ENCODE measurements at regions not wholly inside any gene's neighbourhood (a gene's known extent, or its start where the extent isn't known, plus 50 kb on each side); places are given as distances from the start of the nearest gene placed in this dataset.
A peak's percentile ranks its signal among the peaks of the same experiment; 100 is the strongest.

DNA sequence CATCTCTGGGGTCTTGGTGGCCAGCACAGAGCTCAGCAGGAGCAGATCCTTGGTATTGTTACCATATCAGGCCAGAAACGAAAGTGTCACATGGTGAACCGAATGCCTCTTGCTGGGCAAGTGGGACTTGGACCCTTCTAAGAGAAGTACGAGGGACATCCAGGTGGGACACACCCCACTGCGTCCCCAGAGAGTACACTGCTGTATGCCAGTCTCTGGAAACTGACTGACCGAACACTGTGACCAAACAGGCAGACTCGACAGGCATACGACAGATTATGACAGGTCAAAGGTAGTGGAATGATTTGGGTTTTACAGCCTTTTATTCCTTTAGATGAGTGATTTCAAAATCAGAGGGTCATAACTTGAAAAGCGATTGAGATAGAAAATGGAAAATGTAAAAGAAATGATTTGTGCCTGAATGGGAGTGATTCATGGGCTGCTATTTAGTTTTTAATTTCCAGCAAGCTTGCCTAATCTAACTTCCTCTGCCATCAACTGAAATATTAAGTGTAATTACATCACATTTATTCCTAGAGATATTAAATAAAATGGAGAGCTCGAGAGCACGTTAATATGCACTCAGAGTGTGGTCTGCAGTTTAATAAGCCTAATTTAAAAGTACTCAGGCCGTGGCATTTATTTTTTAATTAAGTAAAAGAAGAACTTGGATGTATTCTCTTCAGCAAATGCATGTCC is 63.4 kb upstream of the CTXND1 start:
- Histone ChIP-seq H3K36me3 (ENCODE audit: insufficient read depth, low read length) (no peaks in the 10 kb centered on the region), H3K4me3 (ENCODE audit: insufficient read depth, low read depth, low read length) (no peak overlapping the region), H3K27me3 (ENCODE audit: insufficient read depth, low read length) (no peaks in the 10 kb centered on the region), H3K79me2 (ENCODE audit: insufficient read depth, low read length) (no peaks in the 10 kb centered on the region), H2AFZ (ENCODE audit: low read depth, low read length) (no peak overlapping the region), H3K9me3 (ENCODE audit: insufficient read depth, low read depth, low read length) (no peaks in the 10 kb centered on the region), H3K27ac (ENCODE audit: low read depth, low read length) (no peak overlapping the region), H3K9ac (ENCODE audit: low read length) (no peak overlapping the region), H3K4me1 (ENCODE audit: insufficient read depth, low read length) (no peaks in the 10 kb centered on the region), H3K4me2 (ENCODE audit: low read length) (no peak overlapping the region), H4K20me1 (ENCODE audit: insufficient read depth, low read length) (no peaks in the 10 kb centered on the region)
- no peaks in the 10 kb centered on the region for H3K27me3 Mint-ChIP-seq (ENCODE audit: low read depth, unreplicated experiment)
- no peaks in the 10 kb centered on the region for H3K9me3 Mint-ChIP-seq (ENCODE audit: unreplicated experiment)
- no peak for DNase-seq (ENCODE audit: low read depth)
- TF ChIP-seq, protein P1, sequence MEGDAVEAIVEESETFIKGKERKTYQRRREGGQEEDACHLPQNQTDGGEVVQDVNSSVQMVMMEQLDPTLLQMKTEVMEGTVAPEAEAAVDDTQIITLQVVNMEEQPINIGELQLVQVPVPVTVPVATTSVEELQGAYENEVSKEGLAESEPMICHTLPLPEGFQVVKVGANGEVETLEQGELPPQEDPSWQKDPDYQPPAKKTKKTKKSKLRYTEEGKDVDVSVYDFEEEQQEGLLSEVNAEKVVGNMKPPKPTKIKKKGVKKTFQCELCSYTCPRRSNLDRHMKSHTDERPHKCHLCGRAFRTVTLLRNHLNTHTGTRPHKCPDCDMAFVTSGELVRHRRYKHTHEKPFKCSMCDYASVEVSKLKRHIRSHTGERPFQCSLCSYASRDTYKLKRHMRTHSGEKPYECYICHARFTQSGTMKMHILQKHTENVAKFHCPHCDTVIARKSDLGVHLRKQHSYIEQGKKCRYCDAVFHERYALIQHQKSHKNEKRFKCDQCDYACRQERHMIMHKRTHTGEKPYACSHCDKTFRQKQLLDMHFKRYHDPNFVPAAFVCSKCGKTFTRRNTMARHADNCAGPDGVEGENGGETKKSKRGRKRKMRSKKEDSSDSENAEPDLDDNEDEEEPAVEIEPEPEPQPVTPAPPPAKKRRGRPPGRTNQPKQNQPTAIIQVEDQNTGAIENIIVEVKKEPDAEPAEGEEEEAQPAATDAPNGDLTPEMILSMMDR (IDR thresholded peaks at IDR 0.05; ENCODE audit: insufficient read depth, low read depth, low read length): no peak
- no peak for TF ChIP-seq EZH2 (IDR thresholded peaks at IDR 0.05; ENCODE audit: insufficient read depth, low read length)
- no peaks in the 10 kb centered on the region for H3K36me3 Mint-ChIP-seq (ENCODE audit: low read depth, unreplicated experiment)
- H3K27ac Mint-ChIP-seq (ENCODE audit: unreplicated experiment): no peak overlapping the region
- FAIRE-seq: no peak
- peaks cover 15% of the 10 kb centered on the region for H3K4me1 Mint-ChIP-seq (ENCODE audit: low read depth, unreplicated experiment)
- H3K4me3 Mint-ChIP-seq (ENCODE audit: unreplicated experiment): no peak overlapping the region

DNA sequence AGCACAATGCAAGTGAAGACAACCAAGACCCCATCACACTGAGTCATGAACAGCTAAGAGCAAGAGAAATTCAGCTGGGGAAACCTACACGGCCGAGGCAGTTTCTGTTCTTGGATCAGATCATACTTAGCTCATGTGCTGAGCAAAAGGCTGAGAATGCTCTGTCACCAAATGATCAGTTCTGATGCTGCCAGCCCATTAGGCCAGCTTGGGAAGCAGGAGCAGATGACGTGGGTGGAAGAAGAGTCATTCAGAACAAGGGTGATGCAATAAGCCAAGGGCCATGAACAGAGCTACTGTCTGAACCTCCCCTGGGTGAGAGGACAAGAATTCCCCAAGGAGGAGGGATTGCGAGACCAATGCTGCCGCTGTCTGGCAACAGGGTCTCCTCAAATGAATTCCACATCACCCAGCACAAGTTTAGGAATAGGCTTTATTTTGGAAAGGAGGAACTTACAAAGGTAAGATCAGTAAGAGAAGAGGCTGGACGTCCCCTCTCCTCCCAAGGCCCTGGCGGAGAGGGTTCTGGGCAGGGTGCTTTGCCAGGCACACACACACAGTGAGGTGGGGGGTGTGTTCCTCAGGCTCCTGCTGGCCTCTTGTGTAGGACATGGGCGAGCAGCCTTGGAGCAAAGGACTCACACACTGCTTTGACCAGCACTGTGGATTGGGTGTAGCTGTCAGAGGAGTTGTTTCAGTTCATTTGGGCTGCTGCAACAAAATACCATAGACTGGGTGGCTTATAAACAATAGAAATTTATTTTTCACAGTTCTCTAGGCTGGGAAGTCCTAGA is 65.6 kb upstream of the CTXND1 start:
- no peak overlapping the region for H3K9ac ChIP-seq (ENCODE audit: low read length)
- H3K27me3 Mint-ChIP-seq (ENCODE audit: low read depth, unreplicated experiment): no peaks in the 10 kb centered on the region
- peak overlapping the region; percentile 99 for H3K27ac Mint-ChIP-seq (ENCODE audit: unreplicated experiment)
- H3K4me3 Mint-ChIP-seq (ENCODE audit: unreplicated experiment): no peak overlapping the region
- H3K79me2 ChIP-seq (ENCODE audit: insufficient read depth, low read length): no peaks in the 10 kb centered on the region
- H3K4me1 Mint-ChIP-seq (ENCODE audit: low read depth, unreplicated experiment): peaks cover 16% of the 10 kb centered on the region
- no peaks in the 10 kb centered on the region for H3K9me3 ChIP-seq (ENCODE audit: insufficient read depth, low read depth, low read length)
- H3K27me3 ChIP-seq (ENCODE audit: insufficient read depth, low read length): no peaks in the 10 kb centered on the region
- H4K20me1 ChIP-seq (ENCODE audit: insufficient read depth, low read length): no peaks in the 10 kb centered on the region
- peak overlapping the region; percentile 24 for H2AFZ ChIP-seq (ENCODE audit: low read depth, low read length)
- no peak overlapping the region for H3K4me3 ChIP-seq (ENCODE audit: insufficient read depth, low read depth, low read length)
- no peaks in the 10 kb centered on the region for H3K36me3 ChIP-seq (ENCODE audit: insufficient read depth, low read length)
- peak overlapping the region; percentile 32 for H3K27ac ChIP-seq (ENCODE audit: low read depth, low read length)
- no peaks in the 10 kb centered on the region for H3K9me3 Mint-ChIP-seq (ENCODE audit: unreplicated experiment)
- no peaks in the 10 kb centered on the region for H3K4me1 ChIP-seq (ENCODE audit: insufficient read depth, low read length)
- peak; percentile 88 for DNase-seq (ENCODE audit: low read depth)
- TF ChIP-seq EZH2 (IDR thresholded peaks at IDR 0.05; ENCODE audit: insufficient read depth, low read length): no peak
- TF ChIP-seq, protein P1 (IDR thresholded peaks at IDR 0.05; ENCODE audit: insufficient read depth, low read depth, low read length): no peak
- peak overlapping the region; percentile 40 for H3K4me2 ChIP-seq (ENCODE audit: low read length)
- no peak for FAIRE-seq
- no peaks in the 10 kb centered on the region for H3K36me3 Mint-ChIP-seq (ENCODE audit: low read depth, unreplicated experiment)

DNA sequence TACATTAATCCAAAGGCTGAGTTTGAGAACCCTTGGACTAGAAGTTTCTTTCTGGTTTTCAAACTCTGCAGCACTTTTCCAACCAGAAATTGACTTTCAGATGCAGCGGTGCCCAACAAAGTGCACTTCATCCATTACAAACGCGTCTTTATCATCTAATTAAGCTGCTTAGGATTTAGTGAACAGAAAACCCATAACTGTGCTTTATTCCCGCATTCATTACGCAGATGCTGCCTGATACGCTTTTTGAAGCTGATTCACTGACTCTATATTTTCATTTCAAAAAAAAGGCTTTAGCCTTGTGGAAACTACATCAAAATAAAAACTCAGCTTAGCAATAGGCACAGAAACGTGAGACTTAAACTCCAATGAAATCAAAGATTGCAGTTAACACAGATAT is 69.8 kb upstream of the CTXND1 start:
- H3K4me2 ChIP-seq (ENCODE audit: low read length): no peak overlapping the region
- no peaks in the 10 kb centered on the region for H3K36me3 ChIP-seq (ENCODE audit: insufficient read depth, low read length)
- H3K27ac Mint-ChIP-seq (ENCODE audit: unreplicated experiment): no peak overlapping the region
- H2AFZ ChIP-seq (ENCODE audit: low read depth, low read length): no peak overlapping the region
- H3K4me3 Mint-ChIP-seq (ENCODE audit: unreplicated experiment): no peak overlapping the region
- TF ChIP-seq, protein P1 (IDR thresholded peaks at IDR 0.05; ENCODE audit: insufficient read depth, low read depth, low read length): no peak
- TF ChIP-seq EZH2 (IDR thresholded peaks at IDR 0.05; ENCODE audit: insufficient read depth, low read length): no peak
- no peaks in the 10 kb centered on the region for H4K20me1 ChIP-seq (ENCODE audit: insufficient read depth, low read length)
- H3K79me2 ChIP-seq (ENCODE audit: insufficient read depth, low read length): no peaks in the 10 kb centered on the region
- no peaks in the 10 kb centered on the region for H3K27me3 ChIP-seq (ENCODE audit: insufficient read depth, low read length)
- no peak for FAIRE-seq
- peaks cover 17% of the 10 kb centered on the region for H3K4me1 Mint-ChIP-seq (ENCODE audit: low read depth, unreplicated experiment)
- H3K9me3 ChIP-seq (ENCODE audit: insufficient read depth, low read depth, low read length): no peaks in the 10 kb centered on the region
- H3K27ac ChIP-seq (ENCODE audit: low read depth, low read length): no peak overlapping the region
- H3K9me3 Mint-ChIP-seq (ENCODE audit: unreplicated experiment): no peaks in the 10 kb centered on the region
- no peak overlapping the region for H3K4me3 ChIP-seq (ENCODE audit: insufficient read depth, low read depth, low read length)
- H3K27me3 Mint-ChIP-seq (ENCODE audit: low read depth, unreplicated experiment): no peaks in the 10 kb centered on the region
- H3K4me1 ChIP-seq (ENCODE audit: insufficient read depth, low read length): no peaks in the 10 kb centered on the region
- no peak overlapping the region for H3K9ac ChIP-seq (ENCODE audit: low read length)
- DNase-seq (ENCODE audit: low read depth): no peak
- no peaks in the 10 kb centered on the region for H3K36me3 Mint-ChIP-seq (ENCODE audit: low read depth, unreplicated experiment)

All from astrocyte (in vitro differentiated cells and primary cell).